Panc1 (cell line): ENCODE measurements at regions not wholly inside any gene's neighbourhood (a gene's known extent, or its start where the extent isn't known, plus 50 kb on each side); places are given as distances from the start of the nearest gene placed in this dataset.

Experiments used
- ATAC-seq: fragments of 200-7000 bp; cut with Tn5 transposase; 2 replicates; pipeline ENCODE4 v1.9.1; 2020; ENCODE audit warnings: mild to moderate bottlenecking, moderate library complexity
- BruUV-seq: library from RNA; stranded (reverse); fragments of 400-500 nt; replicated peaks from 2 replicates; lab custom pipeline; 2021; lab: Mats Ljungman, UMichigan
- CTCF ChIA-PET: fragments of 300-600 bp; sonication (Branson Sonifier 250); formaldehyde crosslinking; loops from one replicate; lab custom pipeline; 2022; ENCODE audit warnings: antibody characterized with exemption; lab: Charles Lee
- POLR2A ChIA-PET: fragments of 300-600 bp; sonication (Branson Sonifier 250); formaldehyde crosslinking; loops from one replicate; lab custom pipeline; 2022; ENCODE audit warnings: antibody characterized with exemption; lab: Charles Lee
- DNase-seq: peaks from one replicate; pipeline ENCODE4 v3.0.0-alpha.2; 2010; ENCODE audit warnings: low read depth, low spot score
- H3K27ac ChIP-seq: 2 replicates; pipeline ENCODE4 v1.5.1; 2011; ENCODE audit warnings: mild to moderate bottlenecking, low read length, inconsistent platforms
- H3K27me3 ChIP-seq: fragments of 200-500 bp; sonication (Bioruptor generic); 2 replicates; pipeline ENCODE4 v1.6.0; 2014; ENCODE audit warnings: low read length, inconsistent platforms; ENCODE audit not compliant: control insufficient read depth, insufficient read depth
- H3K36me3 ChIP-seq: fragments of 200-500 bp; sonication (Bioruptor generic); 2 replicates; pipeline ENCODE4 v1.5.1; 2014; ENCODE audit warnings: inconsistent platforms, mild to moderate bottlenecking, low read length, moderate library complexity; ENCODE audit not compliant: control insufficient read depth, insufficient read depth
- H3K4me1 ChIP-seq: 2 replicates; pipeline ENCODE4 v1.5.1; 2011; ENCODE audit warnings: inconsistent platforms, mild to moderate bottlenecking, low read length, moderate library complexity; ENCODE audit not compliant: control insufficient read depth, insufficient read depth
- H3K4me3 ChIP-seq, 2 experiments: 2 replicates each; pipeline ENCODE4 v1.5.1; 2011 to 2012; ENCODE audit warnings: low read depth in 2 of 2, low read length in 2 of 2, mild to moderate bottlenecking in 2 of 2, inconsistent platforms in 1 of 2, moderate library complexity in 1 of 2
- H3K9me3 ChIP-seq: fragments of 200-500 bp; sonication (Bioruptor generic); 2 replicates; pipeline ENCODE4 v1.5.1; 2014; ENCODE audit warnings: low read depth, mild to moderate bottlenecking, inconsistent platforms, low read length, moderate library complexity; ENCODE audit not compliant: control insufficient read depth, insufficient read depth
- POLR2AphosphoS5 ChIP-seq: IDR thresholded peaks from 2 replicates; pipeline ENCODE4 v1.6.1; 2012; ENCODE audit warnings: mild to moderate bottlenecking, low read depth, low read length, moderate library complexity
- SIN3A ChIP-seq: IDR thresholded peaks from 2 replicates; pipeline ENCODE4 v1.6.1; 2012; ENCODE audit warnings: low read depth, mild to moderate bottlenecking, low read length, moderate library complexity, borderline replicate concordance; ENCODE audit not compliant: insufficient read depth
- TCF7L2 ChIP-seq: IDR thresholded peaks from 2 replicates; pipeline ENCODE4 v1.6.1; 2011; ENCODE audit warnings: mild to moderate bottlenecking, low read depth, low read length, inconsistent platforms
- in situ Hi-C: cut with HindIII; loops from 2 replicates; pipeline ENCODE4 v1.10.0; 2016; ENCODE audit warnings: low sequenced_read_pairs, low pct_unique_long_range_greater_than_20kb
- intact Hi-C: fragments of 100-400 bp; cut with micrococcal nuclease; formaldehyde crosslinking; loops from one replicate; pipeline ENCODE4 v1.10.0; 2022; ENCODE audit not compliant: unreplicated experiment
- TF ChIP-seq, protein P1 (sequence below), 2 experiments: IDR thresholded peaks; 2 replicates each; pipeline ENCODE4 v1.6.1; 2011 to 2012; ENCODE audit warnings: low read depth in 2 of 2, control low read depth in 1 of 2, low read length in 1 of 2, mild to moderate bottlenecking in 1 of 2, moderate library complexity in 1 of 2; ENCODE audit not compliant: insufficient read depth in 1 of 2
- TF ChIP-seq, protein P2 (sequence below): fragments of 450-650 bp; IDR thresholded peaks from 2 replicates; pipeline ENCODE4 v1.5.1; 2017; ENCODE audit warnings: mild to moderate bottlenecking

DNA sequence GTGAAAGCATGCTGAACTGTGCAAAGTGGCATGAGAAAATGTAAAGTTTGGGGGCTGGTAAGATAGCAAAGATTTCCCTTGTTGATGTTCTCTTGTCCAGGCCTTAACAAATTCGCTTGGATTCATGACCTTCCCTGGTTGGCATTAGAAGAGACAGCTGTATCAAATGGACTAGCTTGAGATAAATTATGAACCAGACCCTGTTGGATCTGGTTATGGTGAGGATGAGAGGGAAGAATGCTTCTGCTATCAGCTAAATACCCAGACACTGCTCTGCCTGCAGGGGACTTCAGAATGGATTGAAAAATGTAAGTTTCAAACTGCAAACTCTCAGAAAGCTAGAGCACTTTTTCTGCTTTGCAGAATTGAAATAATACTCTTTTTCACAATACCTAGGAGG lies 135.2 kb downstream of the EFNB2 start:
- Histone ChIP-seq H3K27me3 (no peaks in the 10 kb centered on the region), H3K9me3 (no peaks in the 10 kb centered on the region), H3K27ac (no peak overlapping the region), H3K36me3 (no peaks in the 10 kb centered on the region), H3K4me1 (no peaks in the 10 kb centered on the region), H3K4me3 (no peak overlapping the region)
- DNase-seq (no peak), ATAC-seq (no peak)
- CTCF ChIA-PET = no interaction called here
- BruUV-seq = no TSS peak
- POLR2A ChIA-PET = no interaction called here
- in situ Hi-C loops = no loop called here
- intact Hi-C loops = no loop called here
- TF ChIP-seq SIN3A (no peak), POLR2AphosphoS5 (no peak), TCF7L2 (no peak)
- TF ChIP-seq, protein P1, sequence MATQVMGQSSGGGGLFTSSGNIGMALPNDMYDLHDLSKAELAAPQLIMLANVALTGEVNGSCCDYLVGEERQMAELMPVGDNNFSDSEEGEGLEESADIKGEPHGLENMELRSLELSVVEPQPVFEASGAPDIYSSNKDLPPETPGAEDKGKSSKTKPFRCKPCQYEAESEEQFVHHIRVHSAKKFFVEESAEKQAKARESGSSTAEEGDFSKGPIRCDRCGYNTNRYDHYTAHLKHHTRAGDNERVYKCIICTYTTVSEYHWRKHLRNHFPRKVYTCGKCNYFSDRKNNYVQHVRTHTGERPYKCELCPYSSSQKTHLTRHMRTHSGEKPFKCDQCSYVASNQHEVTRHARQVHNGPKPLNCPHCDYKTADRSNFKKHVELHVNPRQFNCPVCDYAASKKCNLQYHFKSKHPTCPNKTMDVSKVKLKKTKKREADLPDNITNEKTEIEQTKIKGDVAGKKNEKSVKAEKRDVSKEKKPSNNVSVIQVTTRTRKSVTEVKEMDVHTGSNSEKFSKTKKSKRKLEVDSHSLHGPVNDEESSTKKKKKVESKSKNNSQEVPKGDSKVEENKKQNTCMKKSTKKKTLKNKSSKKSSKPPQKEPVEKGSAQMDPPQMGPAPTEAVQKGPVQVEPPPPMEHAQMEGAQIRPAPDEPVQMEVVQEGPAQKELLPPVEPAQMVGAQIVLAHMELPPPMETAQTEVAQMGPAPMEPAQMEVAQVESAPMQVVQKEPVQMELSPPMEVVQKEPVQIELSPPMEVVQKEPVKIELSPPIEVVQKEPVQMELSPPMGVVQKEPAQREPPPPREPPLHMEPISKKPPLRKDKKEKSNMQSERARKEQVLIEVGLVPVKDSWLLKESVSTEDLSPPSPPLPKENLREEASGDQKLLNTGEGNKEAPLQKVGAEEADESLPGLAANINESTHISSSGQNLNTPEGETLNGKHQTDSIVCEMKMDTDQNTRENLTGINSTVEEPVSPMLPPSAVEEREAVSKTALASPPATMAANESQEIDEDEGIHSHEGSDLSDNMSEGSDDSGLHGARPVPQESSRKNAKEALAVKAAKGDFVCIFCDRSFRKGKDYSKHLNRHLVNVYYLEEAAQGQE (IDR thresholded peaks at IDR 0.05; ENCODE audit: insufficient read depth in 1 of 2, low read depth in 2 of 2, low read length in 1 of 2) = no peak
- TF ChIP-seq, protein P2, sequence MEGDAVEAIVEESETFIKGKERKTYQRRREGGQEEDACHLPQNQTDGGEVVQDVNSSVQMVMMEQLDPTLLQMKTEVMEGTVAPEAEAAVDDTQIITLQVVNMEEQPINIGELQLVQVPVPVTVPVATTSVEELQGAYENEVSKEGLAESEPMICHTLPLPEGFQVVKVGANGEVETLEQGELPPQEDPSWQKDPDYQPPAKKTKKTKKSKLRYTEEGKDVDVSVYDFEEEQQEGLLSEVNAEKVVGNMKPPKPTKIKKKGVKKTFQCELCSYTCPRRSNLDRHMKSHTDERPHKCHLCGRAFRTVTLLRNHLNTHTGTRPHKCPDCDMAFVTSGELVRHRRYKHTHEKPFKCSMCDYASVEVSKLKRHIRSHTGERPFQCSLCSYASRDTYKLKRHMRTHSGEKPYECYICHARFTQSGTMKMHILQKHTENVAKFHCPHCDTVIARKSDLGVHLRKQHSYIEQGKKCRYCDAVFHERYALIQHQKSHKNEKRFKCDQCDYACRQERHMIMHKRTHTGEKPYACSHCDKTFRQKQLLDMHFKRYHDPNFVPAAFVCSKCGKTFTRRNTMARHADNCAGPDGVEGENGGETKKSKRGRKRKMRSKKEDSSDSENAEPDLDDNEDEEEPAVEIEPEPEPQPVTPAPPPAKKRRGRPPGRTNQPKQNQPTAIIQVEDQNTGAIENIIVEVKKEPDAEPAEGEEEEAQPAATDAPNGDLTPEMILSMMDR = no peak

- Histone ChIP-seq H3K27me3 (no peaks in the 10 kb centered on the region), H3K9me3 (no peaks in the 10 kb centered on the region), H3K4me3 (no peak overlapping the region), H3K36me3 (no peaks in the 10 kb centered on the region), H3K27ac (no peak overlapping the region), H3K4me1 (no peaks in the 10 kb centered on the region)
- no TSS peak for BruUV-seq
- in situ Hi-C loops = no loop called here
- ATAC-seq = no peak
- intact Hi-C loops = no loop called here
- TF ChIP-seq POLR2AphosphoS5 = no peak
- TF ChIP-seq TCF7L2 = no peak
- TF ChIP-seq SIN3A = no peak
- TF ChIP-seq, protein P2 = no peak
- TF ChIP-seq, protein P1 (IDR thresholded peaks at IDR 0.05; ENCODE audit: insufficient read depth in 1 of 2, low read depth in 2 of 2, low read length in 1 of 2) = no peak
- POLR2A ChIA-PET = no interaction called here
- CTCF ChIA-PET = no interaction called here
- DNase-seq = no peak
Measured at GRCh38 chr13:106398289-106398688, 137.2 kb downstream of the EFNB2 start.
